HG03064 (cell line): ENCODE measurements at regions not wholly inside any gene's neighbourhood (a gene's known extent, or its start where the extent isn't known, plus 50 kb on each side); places are given as distances from the start of the nearest gene placed in this dataset.
"Not testable (repeated sequence)": the region's sequence is repeated elsewhere in the genome, so short reads cannot be mapped to it uniquely, and the experiment has no call there.

ENCODE experiments used
- ATAC-seq: cut with Tn5 transposase; IDR thresholded peaks from one replicate; pipeline ENCODE4 v1.9.1; 2021; ENCODE audit warnings: low read depth; ENCODE audit not compliant: unreplicated experiment

- ATAC-seq = no peak
These were observed 371.2 kb downstream of the BTG1 start for GRCh38 chr12:91774434-91774921.

GRCh38 chr12:91773749-91774429 lies 371.8 kb downstream of the BTG1 start:
- no peak for ATAC-seq

DNA sequence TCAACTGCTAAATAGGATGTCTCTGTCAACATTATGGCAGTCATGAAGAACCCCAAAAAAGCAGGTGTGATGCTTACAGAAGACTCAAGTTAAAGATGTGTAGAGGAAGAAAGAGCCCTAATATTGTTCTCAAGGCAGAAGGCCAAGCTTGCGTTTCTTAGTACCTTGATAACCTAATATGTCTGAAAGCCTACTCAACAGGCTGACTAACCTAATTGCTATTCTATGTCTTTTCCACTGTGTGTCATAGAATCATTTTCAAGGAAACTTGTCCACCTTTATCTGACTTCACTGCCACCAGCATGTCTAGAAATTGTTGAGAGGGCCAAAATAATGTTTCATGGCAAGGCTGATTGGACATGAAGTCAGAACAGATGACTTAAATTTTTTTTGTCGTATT lies 373.2 kb downstream of the BTG1 start:
- no peak for ATAC-seq

- no peak for ATAC-seq
These were observed 375.9 kb downstream of the BTG1 start for GRCh38 chr12:91769736-91770135.

- no peak for ATAC-seq
These were observed 378.4 kb downstream of the BTG1 start for GRCh38 chr12:91767237-91767636.

DNA sequence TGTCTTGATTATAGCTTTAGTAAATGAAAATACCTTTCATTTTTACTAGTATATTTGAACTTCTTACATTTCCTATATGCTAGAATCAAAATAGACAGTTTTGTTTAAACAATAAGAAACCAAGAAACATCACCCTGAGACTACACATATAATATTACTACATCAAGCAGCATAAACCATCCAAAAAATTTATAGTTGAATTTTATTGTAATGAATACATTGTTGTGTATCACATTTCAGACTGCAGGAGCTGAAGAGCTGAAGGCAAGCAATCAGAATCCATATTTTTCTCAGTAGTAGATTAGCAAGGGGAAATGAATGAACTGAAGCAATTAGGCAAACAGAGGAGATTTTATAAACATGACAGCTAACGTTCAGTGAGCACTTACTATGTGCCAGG lies 379.2 kb downstream of the BTG1 start:
- ATAC-seq = no peak

GRCh38 chr12:91763654-91764370 lies 381.8 kb downstream of the BTG1 start:
- ATAC-seq = no peak

GRCh38 chr12:91753649-91754048 lies 392.0 kb downstream of the BTG1 start:
- no peak for ATAC-seq

DNA sequence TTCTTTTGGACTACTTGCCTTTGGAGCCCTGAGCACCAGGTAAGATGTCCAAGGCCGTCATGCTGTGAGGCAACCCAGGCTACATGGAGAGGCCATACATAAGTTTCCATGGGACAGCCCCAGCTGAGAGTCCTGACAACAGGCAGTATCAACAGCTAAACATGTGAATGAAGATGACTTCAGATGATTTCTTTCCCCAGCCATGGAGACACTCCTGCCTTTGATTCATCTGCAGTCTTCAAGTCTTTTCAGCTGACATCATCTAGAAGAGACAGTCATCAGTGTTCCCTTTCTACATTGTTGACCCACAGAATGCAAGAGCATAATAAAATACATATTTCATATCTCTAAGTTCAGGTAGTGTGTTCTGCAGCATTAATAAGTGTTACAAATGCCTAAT lies 398.7 kb downstream of the BTG1 start:
- no peak for ATAC-seq

- ATAC-seq = no peak
These were observed 401.0 kb downstream of the BTG1 start for GRCh38 chr12:91744597-91744996.

DNA sequence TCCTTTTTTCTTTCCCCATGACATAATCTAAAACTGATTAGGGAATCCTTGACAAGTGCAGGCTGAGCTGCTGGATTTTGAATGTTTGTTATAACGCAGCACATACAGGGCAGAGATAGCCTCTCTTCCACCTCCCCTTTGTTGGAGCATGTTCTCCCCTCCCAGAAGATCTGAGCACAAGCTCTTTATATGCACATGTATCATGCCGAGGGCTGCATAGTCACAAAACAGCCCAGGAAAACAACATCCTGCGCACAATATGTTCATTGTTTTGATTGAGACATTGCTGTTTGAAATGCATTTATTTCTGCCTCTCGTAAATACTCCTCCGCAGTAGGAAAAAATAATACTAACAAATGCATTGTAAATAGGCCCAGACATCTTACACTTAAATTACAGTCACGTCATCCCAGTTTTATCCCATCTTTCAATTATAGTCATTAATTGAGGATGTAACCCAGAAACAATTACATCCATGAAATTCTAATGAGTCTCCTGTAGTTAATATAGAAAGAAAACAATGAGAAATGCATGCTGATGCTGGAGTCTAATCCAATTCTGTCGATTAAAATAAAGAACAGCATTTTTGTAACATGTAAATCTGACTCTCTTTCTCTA lies 401.8 kb downstream of the BTG1 start:
- no peak for ATAC-seq

- no peak for ATAC-seq
These were observed 402.4 kb downstream of the BTG1 start for GRCh38 chr12:91743280-91743679.

GRCh38 chr12:91741932-91742331 lies 403.7 kb downstream of the BTG1 start:
- no peak for ATAC-seq

GRCh38 chr12:91733846-91734245 lies 411.8 kb downstream of the BTG1 start:
- not testable (repeated sequence) for ATAC-seq

DNA sequence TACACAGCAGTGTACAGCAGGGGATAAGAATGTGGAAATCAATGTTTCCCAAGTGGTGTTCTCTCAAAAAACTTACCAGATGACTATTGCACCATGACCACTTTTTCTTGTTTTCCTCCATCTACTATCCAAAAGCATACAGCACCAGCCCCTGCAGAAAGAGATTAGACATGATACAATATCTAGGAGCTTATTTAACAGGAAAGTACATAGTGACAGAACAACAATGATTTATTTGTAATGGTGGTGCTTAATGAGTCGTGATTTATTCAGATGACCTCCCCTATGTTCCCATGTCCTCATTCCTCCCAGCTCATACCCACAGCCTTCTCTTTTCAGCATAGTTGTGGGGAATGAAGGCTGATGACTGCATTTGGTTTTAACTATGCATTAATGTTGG lies 413.6 kb downstream of the BTG1 start:
- ATAC-seq = no peak

- ATAC-seq = no peak
These were observed 416.1 kb downstream of the BTG1 start for GRCh38 chr12:91729543-91729942.

- no peak for ATAC-seq
These were observed 422.5 kb downstream of the BTG1 start for GRCh38 chr12:91723191-91723590.

GRCh38 chr12:91722072-91722471 lies 423.6 kb downstream of the BTG1 start:
- no peak for ATAC-seq

DNA sequence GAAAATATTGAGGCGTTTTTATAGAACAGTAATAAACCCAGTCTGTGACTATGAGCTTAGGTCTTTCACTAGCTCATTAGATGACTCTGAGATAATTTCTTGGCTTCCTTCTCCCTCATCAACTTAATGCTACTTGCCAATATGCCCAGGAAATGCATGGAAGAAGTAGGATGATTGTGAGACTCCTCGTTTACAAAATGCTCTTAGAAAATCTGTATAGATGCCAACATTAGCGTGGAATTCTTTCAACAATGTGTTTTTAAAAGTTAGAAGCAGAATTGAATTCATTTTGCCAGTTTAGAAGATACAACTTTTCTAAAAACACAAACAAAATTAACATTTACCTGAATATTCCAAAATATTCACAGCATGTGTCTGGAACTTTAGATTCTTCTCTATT lies 424.6 kb downstream of the BTG1 start:
- ATAC-seq = no peak

- ATAC-seq = no peak
These were observed 427.3 kb downstream of the BTG1 start for GRCh38 chr12:91718326-91718725.

GRCh38 chr12:91717804-91718203 lies 427.8 kb downstream of the BTG1 start:
- no peak for ATAC-seq

GRCh38 chr12:91711925-91712324 lies 433.7 kb downstream of the BTG1 start:
- ATAC-seq = not testable (repeated sequence)
